ENCODE measurements at regions not wholly inside any gene's neighbourhood (a gene's known extent, or its start where the extent isn't known, plus 50 kb on each side); places are given as distances from the start of the nearest gene placed in this dataset.

DNA sequence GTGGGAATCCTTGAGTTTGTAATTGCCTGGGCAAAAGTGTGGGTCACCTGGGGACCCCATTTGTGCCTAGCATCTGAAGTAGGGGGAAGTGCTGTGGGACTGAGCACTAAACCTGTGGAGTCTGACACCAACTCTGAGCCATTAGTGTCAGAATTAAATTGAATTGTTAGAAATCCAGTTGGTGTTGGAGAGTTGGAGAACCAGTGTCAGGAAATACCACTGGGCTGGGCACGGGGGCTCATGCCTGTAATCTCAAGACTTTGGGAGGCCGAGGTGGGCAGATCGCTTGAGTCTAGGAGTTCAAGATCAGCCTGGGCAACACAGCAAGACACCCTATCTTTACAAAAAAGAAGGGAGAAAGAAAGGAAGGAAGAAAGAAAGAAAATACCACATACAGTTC is 67.5 kb upstream of the BRD7 start:
- TF ChIP-seq, protein P1, sequence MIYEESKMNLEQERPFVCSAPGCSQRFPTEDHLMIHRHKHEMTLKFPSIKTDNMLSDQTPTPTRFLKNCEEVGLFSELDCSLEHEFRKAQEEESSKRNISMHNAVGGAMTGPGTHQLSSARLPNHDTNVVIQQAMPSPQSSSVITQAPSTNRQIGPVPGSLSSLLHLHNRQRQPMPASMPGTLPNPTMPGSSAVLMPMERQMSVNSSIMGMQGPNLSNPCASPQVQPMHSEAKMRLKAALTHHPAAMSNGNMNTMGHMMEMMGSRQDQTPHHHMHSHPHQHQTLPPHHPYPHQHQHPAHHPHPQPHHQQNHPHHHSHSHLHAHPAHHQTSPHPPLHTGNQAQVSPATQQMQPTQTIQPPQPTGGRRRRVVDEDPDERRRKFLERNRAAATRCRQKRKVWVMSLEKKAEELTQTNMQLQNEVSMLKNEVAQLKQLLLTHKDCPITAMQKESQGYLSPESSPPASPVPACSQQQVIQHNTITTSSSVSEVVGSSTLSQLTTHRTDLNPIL (CRISPR knock-in tag; IDR thresholded peaks at IDR 0.05; ENCODE audit: low read depth) = no peak
- TF ChIP-seq ZFP3 (CRISPR knock-in tag; IDR thresholded peaks at IDR 0.05) (no peak), TOX (CRISPR knock-in tag; IDR thresholded peaks at IDR 0.05; ENCODE audit: borderline replicate concordance) (no peak), OSR1 (CRISPR knock-in tag; IDR thresholded peaks at IDR 0.05) (no peak), RARB (CRISPR knock-in tag; IDR thresholded peaks at IDR 0.05) (no peak), ZNF8 (CRISPR knock-in tag; IDR thresholded peaks at IDR 0.05) (no peak), TCF4 (CRISPR knock-in tag; IDR thresholded peaks at IDR 0.05; ENCODE audit: borderline replicate concordance) (no peak), ZNF565 (CRISPR knock-in tag; conservative IDR thresholded peaks at IDR 0.05; ENCODE audit: low read depth) (no peak), ARNTL (CRISPR knock-in tag; IDR thresholded peaks at IDR 0.05; ENCODE audit: borderline replicate concordance, low read depth) (no peak), CSDC2 (CRISPR knock-in tag; IDR thresholded peaks at IDR 0.05) (no peak)
- TF ChIP-seq, protein P2, sequence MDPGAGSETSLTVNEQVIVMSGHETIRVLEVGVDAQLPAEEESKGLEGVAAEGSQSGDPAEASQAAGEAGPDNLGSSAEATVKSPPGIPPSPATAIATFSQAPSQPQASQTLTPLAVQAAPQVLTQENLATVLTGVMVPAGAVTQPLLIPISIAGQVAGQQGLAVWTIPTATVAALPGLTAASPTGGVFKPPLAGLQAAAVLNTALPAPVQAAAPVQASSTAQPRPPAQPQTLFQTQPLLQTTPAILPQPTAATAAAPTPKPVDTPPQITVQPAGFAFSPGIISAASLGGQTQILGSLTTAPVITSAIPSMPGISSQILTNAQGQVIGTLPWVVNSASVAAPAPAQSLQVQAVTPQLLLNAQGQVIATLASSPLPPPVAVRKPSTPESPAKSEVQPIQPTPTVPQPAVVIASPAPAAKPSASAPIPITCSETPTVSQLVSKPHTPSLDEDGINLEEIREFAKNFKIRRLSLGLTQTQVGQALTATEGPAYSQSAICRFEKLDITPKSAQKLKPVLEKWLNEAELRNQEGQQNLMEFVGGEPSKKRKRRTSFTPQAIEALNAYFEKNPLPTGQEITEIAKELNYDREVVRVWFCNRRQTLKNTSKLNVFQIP (CRISPR knock-in tag; IDR thresholded peaks at IDR 0.05; ENCODE audit: borderline replicate concordance, low read depth) = no peak
